HAP-1 (cell line): ENCODE measurements at regions not wholly inside any gene's neighbourhood (a gene's known extent, or its start where the extent isn't known, plus 50 kb on each side); places are given as distances from the start of the nearest gene placed in this dataset.
"Not testable (repeated sequence)": the region's sequence is repeated elsewhere in the genome, so short reads cannot be mapped to it uniquely, and the experiment has no call there.

Experiments
- DNase-seq, 2 experiments: peaks; one replicate each; pipeline ENCODE4 v3.0.0-alpha.2; 2016 to 2020; ENCODE audit warnings: low spot score in 2 of 2
- H3K27me3 ChIP-seq: fragments of 250-450 bp; sonication (Bioruptor Pico); 2 replicates; pipeline ENCODE4 v1.5.1; 2020; ENCODE audit warnings: low read depth, mild to moderate bottlenecking, moderate library complexity
- H3K36me3 ChIP-seq: fragments of 250-450 bp; sonication (Bioruptor Pico); replicated peaks from 2 replicates; pipeline ENCODE4 v1.5.1; 2020; ENCODE audit warnings: mild to moderate bottlenecking
- H3K4me1 ChIP-seq: fragments of 250-450 bp; sonication (Bioruptor Pico); 2 replicates; pipeline ENCODE4 v1.5.1; 2020; ENCODE audit warnings: mild to moderate bottlenecking
- H3K4me3 ChIP-seq: fragments of 250-450 bp; sonication (Bioruptor Pico); 2 replicates; pipeline ENCODE4 v1.5.1; 2020; ENCODE audit warnings: mild to moderate bottlenecking, moderate library complexity
- H3K9me3 ChIP-seq: fragments of 250-450 bp; sonication (Bioruptor Pico); 2 replicates; pipeline ENCODE4 v1.5.1; 2020; ENCODE audit warnings: mild to moderate bottlenecking, moderate library complexity
- in situ Hi-C: fragments of 300-500 bp; cut with MboI; formaldehyde crosslinking; loops from 3 replicates; pipeline ENCODE4 v1.14.3; 2020; ENCODE audit warnings: low sequenced_read_pairs, inconsistent platforms, mixed read lengths

- no peak for DNase-seq
- Histone ChIP-seq H3K4me3 (no peak overlapping the region), H3K36me3 (no peaks in the 10 kb centered on the region), H3K4me1 (no peaks in the 10 kb centered on the region), H3K27me3 (no peaks in the 10 kb centered on the region), H3K9me3 (no peaks in the 10 kb centered on the region)
- in situ Hi-C loops, result no loop called here
These were observed 359.5 kb downstream of the RND3 start for GRCh38 chr2:150127995-150128394.

GRCh38 chr2:150127346-150127990 is 360.0 kb downstream of the RND3 start:
- Histone ChIP-seq H3K27me3 (no peaks in the 10 kb centered on the region), H3K9me3 (no peaks in the 10 kb centered on the region), H3K36me3 (no peaks in the 10 kb centered on the region), H3K4me1 (no peaks in the 10 kb centered on the region), H3K4me3 (no peak overlapping the region)
- DNase-seq, result no peak
- in situ Hi-C loops, result no loop called here

- H3K4me3 ChIP-seq, result no peak overlapping the region
- in situ Hi-C loops, result no loop called here
- H3K27me3 ChIP-seq, result no peaks in the 10 kb centered on the region
- no peak for DNase-seq
- H3K4me1 ChIP-seq, result no peaks in the 10 kb centered on the region
- no peaks in the 10 kb centered on the region for H3K9me3 ChIP-seq
- no peaks in the 10 kb centered on the region for H3K36me3 ChIP-seq
These were observed 360.6 kb downstream of the RND3 start for GRCh38 chr2:150126839-150127238.

- Histone ChIP-seq H3K27me3 (no peaks in the 10 kb centered on the region), H3K36me3 (no peaks in the 10 kb centered on the region), H3K9me3 (no peaks in the 10 kb centered on the region), H3K4me1 (no peaks in the 10 kb centered on the region), H3K4me3 (no peak overlapping the region)
- in situ Hi-C loops, result no loop called here
- DNase-seq, result no peak
These were observed 361.2 kb downstream of the RND3 start for GRCh38 chr2:150126143-150126740.

- no peaks in the 10 kb centered on the region for H3K4me1 ChIP-seq
- DNase-seq, result no peak
- no peaks in the 10 kb centered on the region for H3K27me3 ChIP-seq
- in situ Hi-C loops, result no loop called here
- no peak overlapping the region for H3K4me3 ChIP-seq
- H3K9me3 ChIP-seq, result no peaks in the 10 kb centered on the region
- no peaks in the 10 kb centered on the region for H3K36me3 ChIP-seq
These were observed 361.8 kb downstream of the RND3 start for GRCh38 chr2:150125708-150126107.

- Histone ChIP-seq H3K36me3 (no peaks in the 10 kb centered on the region), H3K4me3 (no peak overlapping the region), H3K4me1 (no peaks in the 10 kb centered on the region), H3K27me3 (no peaks in the 10 kb centered on the region), H3K9me3 (no peaks in the 10 kb centered on the region)
- no peak for DNase-seq
- in situ Hi-C loops, result no loop called here
These were observed 362.3 kb downstream of the RND3 start for GRCh38 chr2:150125188-150125587.

GRCh38 chr2:150124739-150125138 is 362.7 kb downstream of the RND3 start:
- no peaks in the 10 kb centered on the region for H3K9me3 ChIP-seq
- no peaks in the 10 kb centered on the region for H3K4me1 ChIP-seq
- no peak for DNase-seq

GRCh38 chr2:150122871-150123613 is 364.4 kb downstream of the RND3 start:
- no peaks in the 10 kb centered on the region for H3K36me3 ChIP-seq
- H3K4me1 ChIP-seq, result no peaks in the 10 kb centered on the region
- no peak for DNase-seq
- no peak overlapping the region for H3K4me3 ChIP-seq
- in situ Hi-C loops, result no loop called here
- no peaks in the 10 kb centered on the region for H3K9me3 ChIP-seq
- H3K27me3 ChIP-seq, result no peaks in the 10 kb centered on the region

More at GRCh38 chr2:150124739-150125138, 362.7 kb downstream of the RND3 start:
- Histone ChIP-seq H3K36me3 (no peaks in the 10 kb centered on the region), H3K27me3 (no peaks in the 10 kb centered on the region), H3K4me3 (no peak overlapping the region)
- in situ Hi-C loops, result no loop called here

GRCh38 chr2:150122156-150122555 is 365.3 kb downstream of the RND3 start:
- Histone ChIP-seq H3K4me3 (no peak overlapping the region), H3K9me3 (no peaks in the 10 kb centered on the region), H3K27me3 (no peaks in the 10 kb centered on the region), H3K36me3 (no peaks in the 10 kb centered on the region), H3K4me1 (no peaks in the 10 kb centered on the region)
- in situ Hi-C loops, result no loop called here
- no peak for DNase-seq

GRCh38 chr2:150120326-150120955 is 367.0 kb downstream of the RND3 start:
- no peaks in the 10 kb centered on the region for H3K9me3 ChIP-seq
- DNase-seq, result no peak
- in situ Hi-C loops, result no loop called here
- H3K4me3 ChIP-seq, result no peak overlapping the region
- no peaks in the 10 kb centered on the region for H3K27me3 ChIP-seq
- no peaks in the 10 kb centered on the region for H3K36me3 ChIP-seq
- H3K4me1 ChIP-seq, result no peaks in the 10 kb centered on the region

GRCh38 chr2:150119819-150120218 is 367.6 kb downstream of the RND3 start:
- no peak overlapping the region for H3K4me3 ChIP-seq
- H3K9me3 ChIP-seq, result no peaks in the 10 kb centered on the region
- no peaks in the 10 kb centered on the region for H3K27me3 ChIP-seq
- in situ Hi-C loops, result no loop called here
- H3K36me3 ChIP-seq, result no peaks in the 10 kb centered on the region
- no peak for DNase-seq
- no peaks in the 10 kb centered on the region for H3K4me1 ChIP-seq

GRCh38 chr2:150114089-150114488 is 373.4 kb downstream of the RND3 start:
- H3K27me3 ChIP-seq, H3K9me3 ChIP-seq, H3K4me3 ChIP-seq, in situ Hi-C loops, H3K4me1 ChIP-seq, H3K36me3 ChIP-seq, DNase-seq: not testable (repeated sequence)

GRCh38 chr2:150110548-150110947 is 376.9 kb downstream of the RND3 start:
- DNase-seq, result no peak
- Histone ChIP-seq H3K9me3 (no peaks in the 10 kb centered on the region), H3K36me3 (no peaks in the 10 kb centered on the region), H3K27me3 (0 out of 2 replicates have a peak, but pooled peaks cover 2% of the 10 kb centered on the region), H3K4me3 (no peak overlapping the region), H3K4me1 (no peaks in the 10 kb centered on the region)
- in situ Hi-C loops, result no loop called here

- no peaks in the 10 kb centered on the region for H3K4me1 ChIP-seq
- no peak for DNase-seq
- H3K27me3 ChIP-seq, result 0 out of 2 replicates have a peak, but pooled peaks cover 2% of the 10 kb centered on the region
- H3K9me3 ChIP-seq, result no peaks in the 10 kb centered on the region
- in situ Hi-C loops, result no loop called here
- no peak overlapping the region for H3K4me3 ChIP-seq
- no peaks in the 10 kb centered on the region for H3K36me3 ChIP-seq
These were observed 377.6 kb downstream of the RND3 start for GRCh38 chr2:150109912-150110311.
